22Rv1 (cell line): ENCODE measurements at regions not wholly inside any gene's neighbourhood (a gene's known extent, or its start where the extent isn't known, plus 50 kb on each side); places are given as distances from the start of the nearest gene placed in this dataset.

Experiments
- H3K27ac ChIP-seq: fragments of 450-650 bp; 2 replicates; pipeline ENCODE4 v1.5.1; 2017
- ZFX ChIP-seq: fragments of 450-650 bp; IDR thresholded peaks from 2 replicates; pipeline ENCODE4 v1.6.1; 2017; ENCODE audit warnings: antibody characterized with exemption, borderline replicate concordance
- TF ChIP-seq, protein P1 (sequence below): fragments of 450-650 bp; IDR thresholded peaks from 2 replicates; pipeline ENCODE4 v1.5.1; 2017; ENCODE audit warnings: mild to moderate bottlenecking

DNA sequence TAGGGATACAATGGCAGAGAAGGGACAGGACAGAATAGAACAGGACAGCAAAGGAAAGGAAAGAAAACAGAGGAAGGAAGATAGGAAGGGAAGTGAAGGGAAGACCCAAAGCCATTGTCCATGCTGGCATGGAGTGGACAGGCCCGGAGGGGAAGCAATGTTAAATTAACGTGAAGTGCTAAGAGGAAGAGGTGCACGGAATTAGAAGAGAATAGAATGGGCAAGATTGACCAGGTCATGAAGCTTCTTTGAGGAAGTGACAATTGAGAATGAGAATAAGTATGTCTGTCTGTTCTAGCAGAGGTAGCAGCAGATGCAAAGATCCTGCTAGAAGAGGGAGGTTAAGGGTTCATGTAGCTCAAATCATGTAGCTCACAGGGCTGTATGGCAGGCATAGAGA, 117.2 kb downstream of the MAF start:
- H3K27ac ChIP-seq, result no peak overlapping the region
- TF ChIP-seq, protein P1, sequence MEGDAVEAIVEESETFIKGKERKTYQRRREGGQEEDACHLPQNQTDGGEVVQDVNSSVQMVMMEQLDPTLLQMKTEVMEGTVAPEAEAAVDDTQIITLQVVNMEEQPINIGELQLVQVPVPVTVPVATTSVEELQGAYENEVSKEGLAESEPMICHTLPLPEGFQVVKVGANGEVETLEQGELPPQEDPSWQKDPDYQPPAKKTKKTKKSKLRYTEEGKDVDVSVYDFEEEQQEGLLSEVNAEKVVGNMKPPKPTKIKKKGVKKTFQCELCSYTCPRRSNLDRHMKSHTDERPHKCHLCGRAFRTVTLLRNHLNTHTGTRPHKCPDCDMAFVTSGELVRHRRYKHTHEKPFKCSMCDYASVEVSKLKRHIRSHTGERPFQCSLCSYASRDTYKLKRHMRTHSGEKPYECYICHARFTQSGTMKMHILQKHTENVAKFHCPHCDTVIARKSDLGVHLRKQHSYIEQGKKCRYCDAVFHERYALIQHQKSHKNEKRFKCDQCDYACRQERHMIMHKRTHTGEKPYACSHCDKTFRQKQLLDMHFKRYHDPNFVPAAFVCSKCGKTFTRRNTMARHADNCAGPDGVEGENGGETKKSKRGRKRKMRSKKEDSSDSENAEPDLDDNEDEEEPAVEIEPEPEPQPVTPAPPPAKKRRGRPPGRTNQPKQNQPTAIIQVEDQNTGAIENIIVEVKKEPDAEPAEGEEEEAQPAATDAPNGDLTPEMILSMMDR, result no peak
- no peak for TF ChIP-seq ZFX

- no peak overlapping the region for H3K27ac ChIP-seq
- no peak for TF ChIP-seq ZFX
- TF ChIP-seq, protein P1, result no peak
Observed at GRCh38 chr16:79482011-79482410, 118.5 kb downstream of the MAF start.

DNA sequence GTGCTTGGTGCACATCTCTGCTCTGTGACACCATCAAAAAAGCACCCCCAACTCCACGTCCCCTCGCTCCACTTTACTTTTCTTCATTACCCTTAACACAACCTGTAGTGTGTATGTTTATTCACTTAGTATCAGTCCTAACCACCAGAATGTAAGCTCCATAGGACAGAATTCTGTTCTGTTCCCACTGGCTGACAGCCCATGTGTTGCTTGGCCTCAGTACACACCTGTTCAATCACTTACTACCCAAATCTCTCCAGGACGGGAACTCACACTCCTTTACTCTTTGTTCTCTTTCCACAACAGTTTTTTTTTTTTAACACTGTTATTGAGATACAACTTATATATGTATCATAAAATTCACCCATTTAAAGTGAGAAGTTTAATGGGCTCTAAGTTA, 119.6 kb downstream of the MAF start:
- no peak for TF ChIP-seq ZFX
- TF ChIP-seq, protein P1, result no peak
- no peak overlapping the region for H3K27ac ChIP-seq

- no peak overlapping the region for H3K27ac ChIP-seq
- TF ChIP-seq ZFX, result no peak
- TF ChIP-seq, protein P1, result no peak
Observed at GRCh38 chr16:79480056-79480455, 120.5 kb downstream of the MAF start.

GRCh38 chr16:79476580-79476979, 124.0 kb downstream of the MAF start:
- no peak overlapping the region for H3K27ac ChIP-seq
- no peak for TF ChIP-seq ZFX
- TF ChIP-seq, protein P1, result no peak

DNA sequence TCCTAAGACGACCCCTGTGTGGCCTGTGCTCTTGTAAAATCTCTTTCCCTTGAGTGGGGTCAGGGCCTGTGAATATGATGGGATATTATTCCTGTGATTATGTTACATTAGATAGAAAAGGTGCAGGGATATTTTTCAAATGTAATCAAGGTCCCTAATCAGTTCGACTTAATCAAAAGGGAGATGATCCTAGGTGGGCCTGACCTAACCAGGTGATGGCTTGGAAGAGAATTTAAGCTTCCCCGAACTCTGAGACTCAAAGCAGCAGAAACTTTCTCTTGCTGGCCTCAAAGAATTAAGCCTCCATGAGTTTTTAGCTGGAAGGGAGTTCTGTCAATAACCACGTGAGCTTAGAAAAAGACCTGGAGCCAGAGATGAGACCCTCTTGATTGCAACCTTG, 124.7 kb downstream of the MAF start:
- H3K27ac ChIP-seq, result no peak overlapping the region
- no peak for TF ChIP-seq ZFX
- TF ChIP-seq, protein P1, result no peak

GRCh38 chr16:79473456-79473855, 127.1 kb downstream of the MAF start:
- TF ChIP-seq, protein P1, result no peak
- no peak for TF ChIP-seq ZFX
- no peak overlapping the region for H3K27ac ChIP-seq
